T1000 (cell line): ENCODE measurements at regions not wholly inside any gene's neighbourhood (a gene's known extent, or its start where the extent isn't known, plus 50 kb on each side); places are given as distances from the start of the nearest gene placed in this dataset.
"Not testable (repeated sequence)": the region's sequence is repeated elsewhere in the genome, so short reads cannot be mapped to it uniquely, and the experiment has no call there.

Experiments used
- DNase-seq: peaks from one replicate; lab custom pipeline; 2025; ENCODE audit warnings: mixed read lengths; lab: John Stamatoyannopoulos, UW

DNA sequence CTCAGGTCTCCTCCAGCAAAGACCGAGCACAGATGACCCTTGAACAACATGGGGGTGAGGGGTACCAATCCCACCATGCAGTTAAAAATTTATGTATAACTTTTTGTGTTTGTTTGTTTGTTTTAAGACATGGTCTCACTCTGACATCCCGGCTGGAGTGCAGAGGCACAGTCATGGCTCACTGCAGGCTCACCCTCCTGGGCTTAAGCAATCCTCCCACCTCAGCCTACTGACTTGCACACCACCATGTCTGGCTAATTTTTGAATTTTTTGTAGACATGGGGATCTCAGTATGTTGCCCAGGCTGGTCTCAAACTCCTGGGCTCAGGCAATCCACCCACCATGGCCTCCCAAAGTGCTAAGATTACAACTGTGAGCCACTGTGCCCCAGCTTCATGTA, 231.0 kb upstream of the PIK3R1 start:
- DNase-seq: no peak

DNA sequence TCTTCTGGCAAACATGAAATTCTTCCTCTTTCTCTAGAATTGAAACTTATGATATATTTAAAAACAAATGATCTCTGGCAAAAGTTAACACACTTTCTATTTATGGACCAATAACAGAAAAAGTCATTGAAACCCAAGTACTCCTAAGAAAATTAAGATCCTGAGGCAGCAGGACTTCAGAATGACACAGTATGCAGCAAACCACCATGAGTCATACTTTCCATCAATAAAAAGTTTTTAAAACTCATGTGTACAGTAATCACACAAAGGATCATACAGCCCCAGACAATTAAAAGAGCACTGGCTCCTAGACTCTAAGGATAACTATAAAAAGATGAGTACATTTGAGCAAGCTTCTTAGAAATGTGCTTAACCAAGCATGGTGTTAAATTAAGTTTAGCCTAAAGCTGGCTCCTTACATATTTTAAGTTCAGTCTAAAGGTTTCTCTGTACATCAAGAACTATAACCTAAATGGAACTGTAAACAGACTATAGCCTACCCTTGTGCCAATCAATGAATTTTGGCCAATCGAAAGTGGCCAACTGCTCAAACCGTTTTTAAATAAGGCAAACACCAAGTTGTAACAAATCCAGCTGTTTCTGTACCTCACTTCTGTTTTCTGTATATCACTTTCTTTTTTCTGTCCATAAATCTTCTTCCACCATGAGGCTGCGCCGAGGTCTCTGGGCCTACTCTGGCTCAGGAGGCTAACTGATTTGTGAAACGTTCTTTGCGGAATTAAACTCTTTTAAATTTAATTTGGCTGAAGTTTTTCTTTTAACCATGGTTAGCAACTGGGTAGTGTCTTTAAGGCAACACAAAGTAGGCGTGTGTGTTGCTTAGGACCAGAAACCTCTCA, 232.1 kb upstream of the PIK3R1 start:
- no peak for DNase-seq

DNA sequence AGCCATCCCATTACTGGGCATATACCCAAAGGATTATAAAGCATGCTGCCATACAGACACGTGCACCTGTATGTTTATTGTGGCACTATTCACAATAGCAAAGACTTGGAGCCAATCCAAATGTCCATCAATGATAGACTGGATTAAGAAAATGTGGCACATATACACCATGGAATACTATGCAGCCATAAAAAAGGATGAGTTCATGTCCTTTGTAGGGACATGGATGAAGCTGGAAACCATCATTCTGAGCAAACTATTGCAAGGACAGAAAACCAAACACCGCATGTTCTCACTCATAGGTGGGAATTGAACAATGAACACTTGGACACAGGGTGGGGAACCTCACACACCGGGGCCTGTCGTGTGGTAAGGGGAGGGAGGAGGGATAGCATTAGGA, 233.4 kb upstream of the PIK3R1 start:
- DNase-seq: not testable (repeated sequence)

DNA sequence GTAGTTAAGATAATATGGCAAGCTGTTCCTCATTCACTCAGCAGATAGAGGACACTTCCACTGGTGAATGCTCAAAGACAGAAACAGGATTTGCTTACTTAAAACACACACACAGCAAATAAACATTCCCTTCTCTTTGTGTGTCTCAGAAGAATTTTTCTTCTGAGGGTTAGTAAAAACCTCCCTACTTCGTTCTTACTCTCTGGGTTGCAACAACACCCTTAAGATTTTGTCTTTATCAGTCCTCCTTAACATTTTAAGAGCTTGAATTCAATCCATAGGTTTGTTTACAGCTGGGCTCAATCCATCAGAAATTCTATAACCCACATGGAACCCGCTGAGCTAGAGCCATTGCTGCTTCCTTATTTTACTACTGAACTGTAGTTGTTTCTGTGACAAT, 237.4 kb upstream of the PIK3R1 start:
- DNase-seq: no peak

DNA sequence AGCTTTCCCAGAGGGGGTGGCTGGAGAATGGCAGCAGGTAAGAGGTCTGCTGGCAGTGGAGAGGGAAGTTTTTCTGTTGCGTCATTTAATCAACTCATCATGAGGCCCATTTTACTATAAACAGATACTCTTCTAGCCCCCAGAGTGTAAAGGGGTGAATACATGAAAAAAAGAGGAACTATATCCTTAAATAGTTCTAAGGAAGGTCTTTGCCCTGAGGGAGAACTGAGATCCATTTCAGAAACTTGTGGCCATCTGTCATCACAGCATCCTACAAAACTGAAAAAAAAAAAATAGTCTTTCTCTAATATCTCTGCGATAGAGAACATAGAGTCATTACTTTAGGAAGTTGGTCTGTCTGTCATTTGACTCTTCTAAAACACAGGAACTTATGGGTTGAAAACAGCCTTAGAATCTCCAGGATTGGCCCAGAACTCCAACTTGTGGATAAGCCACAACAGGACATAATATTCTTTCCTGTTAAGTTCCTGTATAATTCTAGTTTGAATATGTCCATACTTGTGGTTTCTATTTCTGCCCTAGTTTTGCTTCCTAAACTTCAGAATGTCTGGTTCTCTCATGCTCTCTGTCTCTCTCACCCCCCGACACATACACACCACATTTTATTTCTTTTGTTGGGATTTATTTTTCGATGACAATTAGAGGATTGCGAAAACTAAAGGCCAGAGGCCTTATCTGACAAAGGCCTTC, 238.5 kb upstream of the PIK3R1 start:
- no peak for DNase-seq

DNA sequence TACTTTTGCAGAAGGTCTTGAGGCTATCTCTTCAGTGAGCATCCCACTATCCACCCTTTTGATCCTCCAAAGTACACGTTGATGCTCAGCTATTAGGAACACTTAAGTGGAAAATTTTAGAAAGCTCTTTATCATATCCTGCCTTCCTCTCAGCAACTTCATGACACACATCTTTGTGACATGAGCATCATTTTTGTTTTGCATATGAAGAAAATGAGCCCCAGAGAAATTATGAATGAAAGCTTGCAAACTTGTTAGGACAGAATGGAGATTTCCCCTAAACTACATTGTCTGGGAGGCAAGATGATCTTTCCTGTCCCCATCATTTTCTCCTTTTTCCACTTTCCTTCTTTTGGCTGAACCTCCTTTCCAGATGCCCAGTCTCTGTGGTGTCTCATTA, 239.4 kb upstream of the PIK3R1 start:
- DNase-seq: no peak

DNA sequence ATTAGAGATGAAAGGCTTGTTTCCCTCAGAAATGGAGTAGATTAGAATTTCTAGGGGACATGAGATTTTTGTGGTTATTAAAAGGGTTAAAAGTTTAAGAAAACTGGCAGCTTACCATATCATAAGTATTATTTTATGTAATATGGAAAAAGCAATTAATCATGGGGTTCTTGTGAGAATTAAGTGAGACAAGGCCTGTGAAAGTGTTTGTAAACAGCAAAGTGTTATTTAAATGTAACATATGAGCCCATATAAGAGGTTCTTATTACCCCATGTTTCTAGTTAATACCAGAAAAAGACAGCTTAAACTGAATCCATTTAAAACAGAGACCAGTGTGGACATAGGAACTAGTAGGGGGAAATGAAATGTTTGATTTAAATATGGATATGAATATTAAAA, 241.1 kb upstream of the PIK3R1 start:
- DNase-seq: no peak

DNA sequence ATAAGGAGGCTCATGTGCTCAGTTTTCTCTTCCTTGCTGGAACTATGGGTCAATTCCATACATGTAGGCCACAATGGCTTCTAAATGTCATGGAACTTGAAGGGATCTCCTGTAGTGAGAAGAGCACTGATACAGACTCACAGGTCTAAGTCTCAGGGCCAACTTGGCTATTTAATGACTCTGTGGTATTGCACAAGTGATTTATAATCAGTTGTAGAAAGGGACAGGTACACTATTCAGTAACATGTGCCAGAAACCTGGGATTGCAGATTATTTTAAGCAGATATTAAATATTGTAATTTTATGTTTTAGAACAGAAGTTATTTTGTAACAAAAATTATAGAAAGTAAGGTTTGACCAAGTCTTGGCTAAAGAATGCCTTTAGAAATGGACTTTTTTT, 241.5 kb upstream of the PIK3R1 start:
- no peak for DNase-seq

DNA sequence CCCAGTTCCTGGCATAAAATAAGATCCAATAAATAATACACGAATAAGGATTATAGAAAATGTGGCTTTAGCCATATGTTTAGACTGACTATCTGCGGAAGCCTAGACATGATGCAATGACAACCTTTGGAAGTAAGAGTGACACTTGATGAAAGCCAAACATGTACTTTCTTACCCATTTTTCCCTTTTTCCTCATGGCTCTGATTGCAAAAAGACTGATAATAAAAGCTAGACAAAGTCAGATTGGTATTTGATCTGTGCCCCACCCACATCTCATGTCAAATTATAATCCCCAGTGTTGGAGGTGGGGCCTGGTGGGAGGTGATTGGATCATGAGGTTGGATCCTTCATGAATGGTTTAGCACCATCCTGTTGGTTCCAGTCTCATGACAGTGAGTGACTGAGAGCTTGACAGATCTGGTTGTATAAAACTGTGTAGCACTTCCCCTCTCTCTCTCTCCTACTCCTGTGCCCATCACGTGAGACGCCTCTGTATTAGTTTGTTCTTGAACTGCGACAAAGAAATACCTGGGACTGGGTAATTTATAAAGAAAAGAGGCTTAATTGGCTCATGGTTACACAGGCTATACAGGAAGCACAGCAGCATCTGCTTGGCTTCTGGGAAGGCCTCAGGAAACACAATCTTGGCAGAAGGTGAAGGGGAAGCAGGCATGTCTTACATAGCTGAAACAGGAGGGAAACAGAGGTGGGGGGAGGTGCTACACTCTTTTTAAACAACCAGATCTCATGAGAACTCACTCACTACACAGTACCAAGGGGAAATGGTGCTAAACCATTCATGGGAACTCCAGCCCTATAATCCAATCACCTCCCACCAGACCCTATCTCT, 243.4 kb upstream of the PIK3R1 start:
- no peak for DNase-seq

DNA sequence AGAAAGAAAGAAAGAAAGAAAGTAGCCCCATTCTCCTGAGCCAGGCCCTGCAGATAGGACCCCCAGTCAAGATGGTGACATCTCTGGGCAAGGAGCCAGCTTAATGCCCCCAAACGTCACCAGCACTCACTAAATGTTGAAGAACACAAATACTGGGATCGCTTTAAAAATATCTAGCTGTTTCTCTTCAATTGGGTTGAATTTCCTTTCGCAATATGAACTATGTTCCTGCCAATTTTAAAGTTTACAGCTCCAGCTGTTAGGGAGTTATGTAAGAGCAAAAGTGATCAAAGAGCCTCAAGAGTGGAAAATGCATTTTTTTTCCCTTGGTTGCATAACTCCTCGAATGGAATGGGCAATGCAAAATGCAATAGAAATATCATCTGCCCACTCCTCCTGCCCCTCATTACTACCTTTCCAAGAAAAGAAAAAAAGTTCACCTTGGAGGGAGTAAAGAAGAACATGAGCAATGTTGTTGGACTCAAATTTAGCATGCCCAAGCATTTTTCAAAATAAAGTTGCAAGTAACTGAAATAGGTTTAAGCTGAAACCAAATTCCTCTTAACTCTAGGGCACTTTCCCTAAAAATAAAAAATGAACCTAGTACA, 244.2 kb upstream of the PIK3R1 start:
- DNase-seq: no peak

DNA sequence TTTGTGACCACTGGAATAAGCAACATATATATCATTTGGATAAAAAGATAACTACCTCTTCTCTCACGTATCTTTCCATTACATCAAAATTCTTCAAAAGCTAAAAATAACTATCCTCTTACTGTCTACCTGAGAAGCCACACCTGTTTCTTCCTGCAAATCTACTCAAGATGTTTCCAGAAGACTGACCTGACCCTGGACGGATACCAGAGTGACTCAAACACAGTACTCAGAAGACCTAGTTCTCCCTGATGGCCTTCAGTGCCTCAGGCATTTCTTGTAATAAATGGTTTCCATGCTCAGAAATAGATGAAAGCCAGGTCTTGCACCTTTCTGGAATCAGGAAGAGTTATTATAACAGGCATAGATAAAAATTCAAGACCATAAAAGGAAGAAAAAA, 245.9 kb upstream of the PIK3R1 start:
- DNase-seq: no peak

DNA sequence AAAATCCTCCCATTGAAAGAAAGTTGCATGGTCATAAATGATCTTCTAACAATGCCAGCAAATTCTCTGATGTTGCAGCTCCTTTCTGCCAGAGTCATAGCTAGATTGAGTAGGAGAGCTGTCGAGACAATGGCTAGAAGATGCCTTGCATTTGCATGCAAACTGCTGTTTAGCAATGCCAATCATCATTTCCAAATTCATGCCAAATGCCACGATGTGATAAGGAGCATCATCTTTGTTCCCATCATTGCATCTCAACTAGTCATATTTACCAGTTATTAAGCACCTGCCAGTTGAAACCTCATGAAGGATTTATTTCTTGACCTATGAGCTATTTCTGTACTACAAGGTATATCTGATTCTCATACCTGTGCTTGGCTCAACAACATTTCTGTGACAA, 246.4 kb upstream of the PIK3R1 start:
- no peak for DNase-seq

DNA sequence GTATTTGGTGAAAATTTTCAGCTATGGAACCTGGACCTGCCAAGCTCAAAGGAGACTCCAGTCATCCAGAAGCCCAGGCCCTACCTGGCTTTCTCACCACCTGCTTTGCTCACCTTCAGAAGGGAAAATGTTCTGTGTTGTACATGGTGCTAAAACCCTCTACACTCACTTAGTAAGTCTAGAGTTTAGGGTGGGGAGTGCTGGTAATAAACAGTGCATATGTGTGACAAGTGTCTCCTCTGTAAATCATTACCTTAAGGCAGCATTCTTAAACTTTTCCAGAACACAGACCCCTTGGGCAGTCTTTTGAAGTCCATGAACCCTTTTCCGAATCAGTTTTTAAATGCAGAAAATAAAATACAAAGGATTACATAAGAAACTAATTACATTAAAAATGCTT, 248.8 kb upstream of the PIK3R1 start:
- DNase-seq: no peak

DNA sequence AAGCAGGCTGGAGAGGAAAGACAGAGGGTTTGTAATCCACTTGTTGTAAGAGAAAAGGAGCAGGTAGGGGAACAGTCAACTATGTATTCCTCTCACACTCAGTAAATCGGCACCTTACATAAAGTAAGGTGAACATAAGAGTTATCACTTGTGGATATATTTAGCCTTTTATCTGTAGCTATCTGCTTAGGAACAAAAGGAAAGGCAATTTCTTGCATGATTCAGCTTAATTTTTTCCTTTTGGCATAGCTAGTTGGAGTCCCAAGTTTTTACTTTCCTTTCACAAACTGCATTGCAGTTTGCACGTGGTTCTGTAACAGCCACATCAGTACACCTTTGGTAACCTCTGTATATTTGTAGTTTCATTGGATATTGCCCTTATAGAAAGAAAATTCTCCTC, 250.9 kb upstream of the PIK3R1 start:
- no peak for DNase-seq

DNA sequence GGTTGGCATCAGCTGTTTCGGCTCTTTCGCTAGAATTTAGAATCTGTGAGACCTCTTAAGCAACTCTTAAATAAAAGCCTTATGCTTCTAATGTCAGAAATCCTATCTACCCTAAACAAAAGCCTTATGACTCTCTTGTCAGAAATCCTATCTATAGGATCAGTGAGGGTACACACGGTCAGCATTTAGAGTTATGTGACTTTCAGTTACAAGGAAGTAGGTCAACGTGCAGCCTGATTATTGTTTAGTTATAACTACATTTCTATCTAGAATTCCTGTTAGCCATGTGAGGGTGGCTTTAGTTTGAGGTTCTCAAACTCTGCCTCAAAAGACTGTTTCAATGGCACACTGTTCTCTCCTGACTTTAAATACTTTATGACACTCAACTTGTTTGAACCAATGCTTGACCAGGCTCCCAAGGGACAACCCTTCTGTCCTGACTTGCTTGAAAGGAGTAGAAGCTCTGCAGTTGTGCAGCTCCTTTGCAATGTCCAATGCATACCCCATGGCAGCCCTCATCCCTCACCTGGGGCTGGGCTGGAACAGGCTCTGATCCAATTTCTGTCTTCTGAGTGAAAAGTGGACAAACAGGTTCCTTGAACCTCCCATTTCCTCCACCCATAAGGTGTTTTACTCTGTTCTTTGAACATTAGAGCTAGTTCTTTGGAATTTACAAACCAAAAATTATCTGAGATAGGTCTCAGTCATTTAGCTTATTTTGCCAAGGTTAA, 251.6 kb upstream of the PIK3R1 start:
- DNase-seq: no peak

DNA sequence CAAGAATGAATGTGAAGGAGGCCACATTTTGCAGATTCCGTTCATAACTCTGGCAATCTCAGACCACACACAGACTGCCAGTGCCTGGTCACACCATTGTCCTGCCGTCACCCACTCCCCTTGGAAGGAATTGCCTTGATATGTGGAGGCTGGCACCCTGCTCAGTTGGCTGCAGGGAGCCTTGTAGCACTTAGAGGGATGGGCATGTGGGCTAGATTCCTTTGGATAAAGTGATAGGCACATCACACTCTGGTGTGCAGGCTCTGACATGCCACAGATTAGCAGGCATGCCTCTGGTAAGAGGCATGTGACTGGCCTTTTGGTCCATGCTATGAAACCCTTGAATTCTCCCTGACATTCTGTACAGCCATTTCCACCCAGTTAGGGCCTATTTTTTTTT, 254.6 kb upstream of the PIK3R1 start:
- DNase-seq: no peak

DNA sequence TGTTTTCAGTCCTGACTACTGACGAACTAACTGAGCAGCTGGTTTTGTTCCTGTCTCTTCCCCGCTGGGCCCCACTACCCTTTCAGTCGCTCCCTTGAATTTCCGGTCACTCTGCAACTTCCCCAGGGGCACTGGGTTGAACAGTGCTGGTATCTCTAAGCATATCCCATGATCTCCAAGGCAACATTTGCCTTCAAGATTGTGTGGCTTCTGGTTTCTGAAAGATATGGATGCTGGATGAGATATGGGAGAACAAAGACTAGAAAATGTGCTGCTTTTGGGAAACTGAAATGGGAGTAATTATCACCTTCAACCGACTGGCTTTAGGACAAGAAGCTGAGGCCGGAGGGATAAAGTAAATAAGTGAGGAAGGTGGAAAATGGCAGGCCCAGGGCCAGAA, 258.2 kb upstream of the PIK3R1 start:
- DNase-seq: no peak

DNA sequence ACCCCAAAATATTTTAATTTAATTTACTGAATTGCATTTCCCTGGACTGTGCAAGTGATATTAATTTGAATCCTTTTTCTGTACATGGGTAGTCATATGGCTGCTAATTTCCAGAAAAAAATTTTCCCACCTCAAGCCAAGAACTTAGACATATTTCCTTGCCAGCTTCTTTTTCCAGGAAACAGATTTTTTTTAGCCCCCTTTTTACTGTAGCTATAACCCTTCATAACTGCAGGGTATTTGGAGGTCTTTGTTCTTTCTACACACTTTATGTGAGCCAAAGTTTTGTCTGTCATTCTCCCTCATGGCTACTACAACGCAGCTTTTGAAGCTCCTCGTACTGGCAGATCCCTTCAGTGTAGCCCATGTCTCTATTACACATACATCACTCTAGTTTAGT, 261.2 kb upstream of the PIK3R1 start:
- DNase-seq: no peak

DNA sequence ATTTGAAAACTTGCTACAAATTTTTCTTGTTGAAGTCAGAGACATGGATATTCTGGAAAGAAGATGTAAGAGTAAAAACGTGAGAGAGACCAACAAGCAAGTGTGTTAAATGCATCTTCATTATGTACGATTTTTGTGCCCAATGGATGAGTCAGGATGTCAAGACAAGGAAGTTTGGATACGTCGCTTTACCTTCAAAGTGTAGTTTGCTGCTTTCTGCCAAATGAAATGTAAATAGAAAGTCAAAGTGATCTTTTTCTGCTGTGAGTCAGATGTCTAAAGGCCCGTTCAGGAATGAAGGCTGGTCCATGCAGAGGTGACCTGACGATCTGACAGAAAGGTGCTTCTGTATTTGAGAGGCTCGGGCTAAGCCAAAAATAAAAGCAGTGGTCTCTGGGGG, 273.1 kb upstream of the PIK3R1 start:
- DNase-seq: no peak

DNA sequence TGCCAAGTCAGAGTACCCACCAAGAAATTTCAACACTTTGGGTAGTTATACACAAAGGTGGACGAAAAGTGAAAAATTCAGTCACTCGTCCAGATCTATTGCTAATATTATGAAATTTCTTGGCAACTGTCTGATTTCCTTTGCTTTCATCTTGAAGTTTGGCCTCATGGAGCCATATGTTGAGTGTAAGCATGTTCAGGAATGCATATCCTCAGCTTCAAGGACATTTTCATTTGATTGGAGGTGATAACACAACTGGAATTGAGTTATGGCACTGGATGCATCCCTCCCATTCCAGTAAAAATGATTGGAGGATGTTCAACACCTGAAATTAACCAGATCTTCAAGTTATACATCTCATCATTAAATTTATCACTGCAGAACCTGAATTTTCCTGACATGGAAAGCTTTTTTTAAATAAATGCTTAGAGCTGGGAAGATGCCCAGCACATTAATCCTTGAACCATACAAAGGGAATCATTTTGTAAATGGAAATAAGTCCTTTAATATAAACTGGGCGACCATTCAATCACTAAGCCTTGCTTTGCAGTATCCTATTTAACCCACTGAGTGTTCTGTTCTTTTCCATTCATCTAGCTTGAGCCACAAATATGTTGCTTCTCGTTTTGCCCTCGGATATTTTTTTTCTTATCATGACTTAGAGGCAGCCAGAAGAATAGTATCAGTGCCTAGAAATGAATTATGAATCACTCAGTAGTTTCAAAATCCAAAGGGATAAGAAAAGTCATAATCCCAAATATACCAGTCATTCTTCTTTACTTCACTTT, 273.7 kb upstream of the PIK3R1 start:
- DNase-seq: no peak
